ENCODE measurements at regions not wholly inside any gene's neighbourhood (a gene's known extent, or its start where the extent isn't known, plus 50 kb on each side); places are given as distances from the start of the nearest gene placed in this dataset.

DNA sequence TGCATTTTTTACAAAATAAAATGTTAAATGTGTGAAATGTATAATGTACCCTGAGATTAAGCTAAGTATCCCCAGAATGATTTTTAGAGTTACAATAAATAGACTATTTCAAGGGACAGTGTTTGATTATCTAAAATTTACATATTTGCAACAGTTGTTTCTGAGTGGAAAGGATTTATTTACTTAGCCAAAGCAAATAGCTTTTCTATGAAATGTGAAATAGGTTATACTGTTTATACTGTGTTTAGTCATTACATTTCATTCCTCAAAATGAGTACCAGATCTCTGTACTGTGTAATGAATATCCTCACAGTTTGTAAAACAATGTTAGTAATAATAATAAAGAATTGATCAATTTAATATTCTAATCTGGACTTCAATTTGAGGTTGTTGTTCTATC, 1019.0 kb downstream of the NR2F1-AS1 start:
- TF ChIP-seq, protein P1, sequence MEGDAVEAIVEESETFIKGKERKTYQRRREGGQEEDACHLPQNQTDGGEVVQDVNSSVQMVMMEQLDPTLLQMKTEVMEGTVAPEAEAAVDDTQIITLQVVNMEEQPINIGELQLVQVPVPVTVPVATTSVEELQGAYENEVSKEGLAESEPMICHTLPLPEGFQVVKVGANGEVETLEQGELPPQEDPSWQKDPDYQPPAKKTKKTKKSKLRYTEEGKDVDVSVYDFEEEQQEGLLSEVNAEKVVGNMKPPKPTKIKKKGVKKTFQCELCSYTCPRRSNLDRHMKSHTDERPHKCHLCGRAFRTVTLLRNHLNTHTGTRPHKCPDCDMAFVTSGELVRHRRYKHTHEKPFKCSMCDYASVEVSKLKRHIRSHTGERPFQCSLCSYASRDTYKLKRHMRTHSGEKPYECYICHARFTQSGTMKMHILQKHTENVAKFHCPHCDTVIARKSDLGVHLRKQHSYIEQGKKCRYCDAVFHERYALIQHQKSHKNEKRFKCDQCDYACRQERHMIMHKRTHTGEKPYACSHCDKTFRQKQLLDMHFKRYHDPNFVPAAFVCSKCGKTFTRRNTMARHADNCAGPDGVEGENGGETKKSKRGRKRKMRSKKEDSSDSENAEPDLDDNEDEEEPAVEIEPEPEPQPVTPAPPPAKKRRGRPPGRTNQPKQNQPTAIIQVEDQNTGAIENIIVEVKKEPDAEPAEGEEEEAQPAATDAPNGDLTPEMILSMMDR (conservative IDR thresholded peaks at IDR 0.05 in 1 of 2, IDR thresholded peaks at IDR 0.05 in 1 of 2; ENCODE audit: low read depth in 1 of 2, low read length in 2 of 2): no peak
- TF ChIP-seq EZH2 (IDR thresholded peaks at IDR 0.05; ENCODE audit: low read length, missing control alignments): no peak

Data from fibroblast of lung (primary cell).